Upper lobe of left lung (tissue), 4 donors: ENCODE measurements at regions not wholly inside any gene's neighbourhood (a gene's known extent, or its start where the extent isn't known, plus 50 kb on each side); places are given as distances from the start of the nearest gene placed in this dataset.

Source experiments
- CTCF ChIP-seq, 6 experiments: fragments of 450-650 bp in 4 of 6; fragments of 200-600 bp in 2 of 6; sonication (generic) in 2 of 6; IDR thresholded peaks; one replicate each; pipeline ENCODE4 v1.5.1; 2016 to 2019; ENCODE audit warnings: antibody characterized with exemption in 6 of 6
- POLR2A ChIP-seq, 4 donors: fragments of 450-650 bp; IDR thresholded peaks; one replicate each; pipeline ENCODE4 v1.5.1; 2016 to 2017; ENCODE audit warnings: antibody characterized with exemption in 4 of 4, mild to moderate bottlenecking in 2 of 4
- POLR2AphosphoS5 ChIP-seq, 2 donors: sonication (generic); formaldehyde crosslinking; IDR thresholded peaks; one replicate each; pipeline ENCODE4 v1.5.1; 2017; ENCODE audit warnings: antibody characterized with exemption in 2 of 2

- no peak for TF ChIP-seq CTCF (IDR thresholded peaks at IDR 0.05)
- TF ChIP-seq POLR2A (IDR thresholded peaks at IDR 0.05) = no peak
- TF ChIP-seq POLR2AphosphoS5 (IDR thresholded peaks at IDR 0.05) = no peak
Observed at GRCh38 chr12:93279565-93280412, 97.9 kb upstream of the NUDT4 start.
